H1 (cell line): ENCODE measurements at regions not wholly inside any gene's neighbourhood (a gene's known extent, or its start where the extent isn't known, plus 50 kb on each side); places are given as distances from the start of the nearest gene placed in this dataset.

Experiments used
- ATF3 ChIP-seq: IDR thresholded peaks from 2 replicates; pipeline ENCODE4 v1.6.1; 2011; ENCODE audit warnings: low read depth, mild to moderate bottlenecking, low read length; ENCODE audit not compliant: insufficient read depth
- BACH1 ChIP-seq: IDR thresholded peaks from 2 replicates; pipeline ENCODE4 v1.6.1; 2012; ENCODE audit warnings: low read length, improper control_type of control experiment
- BRCA1 ChIP-seq: IDR thresholded peaks from 2 replicates; pipeline ENCODE4 v1.6.1; 2012; ENCODE audit warnings: low read depth, low read length, improper control_type of control experiment
- POU5F1 ChIP-seq: IDR thresholded peaks from 2 replicates; pipeline ENCODE4 v1.6.1; 2011; ENCODE audit warnings: low read depth, mild to moderate bottlenecking, low read length, moderate library complexity
- SIRT6 ChIP-seq: IDR thresholded peaks from one replicate; pipeline ENCODE4 v1.7.1; 2012; ENCODE audit warnings: low read length, inconsistent platforms

GRCh38 chr7:142542105-142542504 is 207.2 kb upstream of the PRSS1 start (continued):
- no peak for TF ChIP-seq BRCA1
- no peak for TF ChIP-seq SIRT6
- TF ChIP-seq ATF3, result no peak
- TF ChIP-seq POU5F1, result no peak
- TF ChIP-seq BACH1, result no peak
- TF ChIP-seq, all 59 proteins: peak for 0
